DMS53 (cell line): ENCODE measurements at regions not wholly inside any gene's neighbourhood (a gene's known extent, or its start where the extent isn't known, plus 50 kb on each side); places are given as distances from the start of the nearest gene placed in this dataset.

Experiments used
- DNase-seq: peaks from one replicate; lab custom pipeline; 2025; lab: John Stamatoyannopoulos, UW

GRCh38 chr2:198219292-198219691, 414.9 kb downstream of the PLCL1 start:
- no peak for DNase-seq

- no peak for DNase-seq
Measured at GRCh38 chr2:198214114-198214596, 409.8 kb downstream of the PLCL1 start.

- no peak for DNase-seq
Measured at GRCh38 chr2:198213253-198213652, 408.9 kb downstream of the PLCL1 start.

GRCh38 chr2:198211706-198212105, 407.3 kb downstream of the PLCL1 start:
- no peak for DNase-seq

GRCh38 chr2:198203336-198204069, 399.1 kb downstream of the PLCL1 start:
- DNase-seq: no peak
